GM18507 (cell line): ENCODE measurements at regions not wholly inside any gene's neighbourhood (a gene's known extent, or its start where the extent isn't known, plus 50 kb on each side); places are given as distances from the start of the nearest gene placed in this dataset.
"Not testable (repeated sequence)": the region's sequence is repeated elsewhere in the genome, so short reads cannot be mapped to it uniquely, and the experiment has no call there.

Source experiments
- DNase-seq: peaks from one replicate; pipeline ENCODE4 v3.0.0; 2011; ENCODE audit warnings: low read depth; ENCODE audit not compliant: insufficient read length; ENCODE audit errors: extremely low spot score
- FAIRE-seq: peaks from 2 replicates; lab custom pipeline; 2011; peaks lifted over from hg19 to GRCh38; lab: Jason Lieb, UNC

DNA sequence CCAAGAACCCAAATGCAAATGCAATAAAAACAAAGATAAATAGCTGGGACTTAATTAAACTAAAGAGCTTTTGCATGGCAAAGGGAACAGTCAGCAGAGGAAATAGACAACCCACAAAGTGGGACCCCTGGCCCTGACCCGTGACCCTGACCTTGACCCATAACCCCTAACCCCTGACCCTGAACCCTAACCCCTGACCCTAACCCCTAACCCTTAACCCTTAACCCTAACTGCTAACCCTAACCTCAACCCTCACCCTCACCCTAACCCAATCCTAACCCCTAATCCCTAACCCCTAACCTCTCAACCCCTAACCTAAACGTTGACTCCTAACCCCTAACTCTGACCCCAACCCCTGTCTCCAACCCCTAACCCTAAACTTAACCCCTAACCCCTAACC lies 284.9 kb downstream of the CCDC74A start:
- DNase-seq, FAIRE-seq: not testable (repeated sequence)

DNA sequence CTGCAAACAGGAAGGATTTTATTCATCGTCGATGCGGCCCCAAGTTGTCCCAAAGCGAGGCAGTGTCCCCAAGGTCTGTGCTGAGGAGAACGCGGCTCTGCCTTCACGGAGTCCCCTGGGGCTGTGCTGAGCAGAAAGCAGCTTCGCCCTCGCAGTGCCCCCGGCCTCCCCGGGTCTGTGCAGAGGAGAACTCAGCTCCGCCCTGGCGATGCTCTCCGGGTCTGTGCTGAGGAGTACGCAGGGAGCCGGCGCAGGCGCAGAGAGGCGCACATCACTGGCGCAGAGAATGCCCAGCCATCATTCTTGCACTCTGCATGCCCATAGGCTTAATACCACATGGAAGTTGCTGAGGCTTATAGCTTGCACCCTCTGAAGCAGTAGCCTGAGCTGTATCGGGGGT lies 285.7 kb downstream of the CCDC74A start:
- DNase-seq, FAIRE-seq: not testable (repeated sequence)

DNA sequence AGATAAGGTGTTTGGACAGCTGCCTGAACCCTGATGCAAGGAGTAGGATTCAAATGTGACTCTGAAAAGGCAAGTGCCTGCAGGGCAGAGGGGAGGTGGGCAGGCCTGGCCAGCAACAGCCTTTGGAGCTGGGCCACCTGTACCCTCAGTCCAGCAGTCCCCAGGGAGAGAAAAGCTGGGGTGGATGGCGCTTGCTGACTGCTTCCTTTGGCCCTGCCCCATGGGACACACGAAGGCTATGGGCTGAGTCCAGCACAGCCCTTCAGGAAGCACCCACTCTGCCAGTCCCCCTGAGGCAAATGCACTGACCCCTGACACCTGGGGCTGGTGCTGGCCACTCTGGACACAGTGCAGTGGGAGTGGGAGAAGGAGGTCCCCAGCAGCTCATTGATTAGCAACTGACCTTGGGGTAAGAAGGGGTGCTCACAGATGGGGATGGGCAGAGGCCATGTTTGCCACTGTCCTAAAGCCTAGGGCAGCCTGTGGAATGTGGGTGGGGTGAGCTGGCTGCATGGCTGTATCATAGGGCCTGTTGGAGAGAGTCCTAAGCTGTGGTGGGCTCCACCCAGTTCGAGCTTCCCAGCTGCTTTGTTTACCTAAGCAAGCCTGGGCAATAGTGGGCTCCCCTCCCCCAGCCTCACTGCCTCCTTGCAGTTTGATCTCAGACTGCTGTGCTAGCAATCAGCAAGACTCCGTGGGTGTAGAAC lies 290.7 kb downstream of the CCDC74A start:
- DNase-seq, FAIRE-seq: not testable (repeated sequence)

DNA sequence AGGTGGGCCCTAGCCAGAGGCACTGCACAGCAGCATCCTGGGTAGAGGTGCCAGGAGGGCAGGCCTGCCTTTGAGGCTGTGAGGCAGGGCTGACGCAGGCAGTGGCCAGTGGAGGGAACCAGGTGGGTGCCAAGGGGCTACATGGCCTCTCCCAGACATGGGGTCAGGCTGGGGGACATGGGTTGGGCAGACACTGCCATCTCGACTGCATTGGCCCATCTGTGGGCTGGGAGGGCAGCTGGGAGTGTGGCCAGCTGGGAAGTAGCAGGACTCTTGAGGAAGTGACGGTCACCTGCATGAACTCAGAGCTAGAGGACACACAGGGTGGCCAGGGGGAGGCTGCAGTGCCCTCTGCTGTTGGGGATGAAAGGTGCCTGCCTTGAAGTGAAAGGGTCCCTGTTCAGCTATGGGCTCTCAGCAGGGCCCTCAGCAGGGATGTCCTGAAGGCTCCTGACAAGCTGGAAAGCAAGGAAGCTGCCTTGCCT lies 294.6 kb downstream of the CCDC74A start:
- not testable (repeated sequence) for FAIRE-seq, DNase-seq

DNA sequence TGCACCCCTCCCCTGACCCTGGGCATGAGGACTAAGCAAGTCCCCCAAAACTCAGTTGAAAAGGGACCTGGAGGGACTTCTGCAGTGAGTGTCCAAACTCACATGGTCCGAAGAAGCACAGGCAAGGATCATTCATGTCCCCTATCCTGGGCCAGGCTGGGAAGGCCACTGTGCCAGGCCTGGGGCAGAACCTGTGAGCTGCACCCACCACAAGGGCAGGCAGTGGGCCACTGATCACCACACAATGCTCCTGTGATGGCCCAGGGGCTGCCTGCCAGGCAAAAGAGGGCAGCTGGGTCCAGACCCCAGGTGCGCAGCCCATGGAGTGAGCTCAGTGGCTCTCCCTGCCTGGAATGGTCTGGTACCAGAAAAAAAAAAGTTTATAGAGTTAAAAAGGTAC lies 295.4 kb downstream of the CCDC74A start:
- FAIRE-seq, DNase-seq: not testable (repeated sequence)

DNA sequence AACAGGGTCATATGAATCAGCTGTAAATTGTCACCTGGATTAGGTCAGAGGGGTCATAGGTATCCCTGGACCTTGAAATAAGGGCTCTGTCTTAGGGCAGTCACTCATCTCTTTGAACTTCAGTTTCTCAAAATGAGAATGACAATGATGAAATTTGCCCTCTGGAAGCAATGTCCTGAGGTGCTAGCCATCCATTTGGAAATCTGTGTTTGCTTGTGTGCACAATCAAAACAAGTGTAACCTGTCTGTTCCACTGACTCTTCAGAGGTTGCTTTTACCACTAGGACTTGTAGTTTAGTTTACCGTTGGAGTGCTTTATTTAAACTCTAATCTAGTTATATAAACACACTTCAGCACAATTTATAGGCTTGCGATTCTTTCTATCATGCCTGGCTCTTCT lies 297.3 kb downstream of the CCDC74A start:
- FAIRE-seq, DNase-seq: not testable (repeated sequence)

DNA sequence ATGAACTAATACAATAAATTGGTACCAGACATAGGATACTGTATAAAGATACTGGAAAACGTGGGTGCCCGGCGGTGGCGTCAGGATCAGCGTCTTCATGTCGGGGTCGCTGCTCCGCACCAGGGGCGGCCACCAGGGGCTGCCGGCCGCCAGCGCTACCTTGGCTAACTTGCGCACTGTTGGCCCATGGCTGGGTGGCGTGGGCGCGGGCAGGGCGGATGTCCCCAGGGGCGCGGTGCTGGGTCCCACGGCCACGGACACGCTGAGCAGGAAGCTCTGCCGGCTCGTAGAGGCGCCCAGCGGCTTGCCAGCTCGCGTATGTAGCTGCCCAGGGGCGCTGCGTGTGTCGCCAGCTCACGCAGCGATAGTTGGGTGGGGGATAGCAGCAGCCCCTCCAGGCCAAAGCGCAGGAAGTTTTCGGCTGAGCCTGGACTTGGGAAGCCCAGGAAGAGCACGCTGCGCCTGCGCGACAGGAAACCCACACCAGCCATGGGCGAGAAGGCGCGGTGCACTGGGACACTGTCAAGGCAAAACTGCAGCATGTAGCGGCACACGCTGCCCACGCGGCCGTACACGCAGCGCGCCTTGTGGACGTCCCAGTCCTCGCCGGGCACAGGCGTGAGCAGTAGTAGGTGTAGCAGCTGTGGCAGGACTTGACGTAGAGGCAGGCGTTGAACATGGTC lies 299.9 kb downstream of the CCDC74A start:
- FAIRE-seq (no peak), DNase-seq (no peak)

DNA sequence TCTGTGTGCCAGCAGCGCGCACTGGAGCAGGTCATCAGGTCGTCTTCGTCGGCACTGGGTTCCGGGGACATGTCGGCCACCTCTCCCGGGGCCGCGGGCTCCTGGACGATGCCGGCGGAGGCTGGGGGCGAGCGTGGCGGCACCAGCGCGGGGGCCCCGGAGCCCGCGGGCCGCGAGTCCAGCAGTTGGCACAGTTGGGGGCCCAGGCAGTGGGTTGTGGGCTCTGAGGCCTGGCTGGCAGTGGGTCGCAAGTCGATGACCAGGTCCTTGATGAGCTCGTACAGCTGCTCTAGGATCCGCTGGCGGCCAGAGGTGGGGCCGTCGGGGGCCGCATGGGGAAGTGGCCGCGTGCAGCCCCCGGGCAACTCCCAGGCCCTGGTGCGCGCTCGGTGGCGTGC lies 300.5 kb downstream of the CCDC74A start:
- DNase-seq, result no peak
- no peak for FAIRE-seq

DNA sequence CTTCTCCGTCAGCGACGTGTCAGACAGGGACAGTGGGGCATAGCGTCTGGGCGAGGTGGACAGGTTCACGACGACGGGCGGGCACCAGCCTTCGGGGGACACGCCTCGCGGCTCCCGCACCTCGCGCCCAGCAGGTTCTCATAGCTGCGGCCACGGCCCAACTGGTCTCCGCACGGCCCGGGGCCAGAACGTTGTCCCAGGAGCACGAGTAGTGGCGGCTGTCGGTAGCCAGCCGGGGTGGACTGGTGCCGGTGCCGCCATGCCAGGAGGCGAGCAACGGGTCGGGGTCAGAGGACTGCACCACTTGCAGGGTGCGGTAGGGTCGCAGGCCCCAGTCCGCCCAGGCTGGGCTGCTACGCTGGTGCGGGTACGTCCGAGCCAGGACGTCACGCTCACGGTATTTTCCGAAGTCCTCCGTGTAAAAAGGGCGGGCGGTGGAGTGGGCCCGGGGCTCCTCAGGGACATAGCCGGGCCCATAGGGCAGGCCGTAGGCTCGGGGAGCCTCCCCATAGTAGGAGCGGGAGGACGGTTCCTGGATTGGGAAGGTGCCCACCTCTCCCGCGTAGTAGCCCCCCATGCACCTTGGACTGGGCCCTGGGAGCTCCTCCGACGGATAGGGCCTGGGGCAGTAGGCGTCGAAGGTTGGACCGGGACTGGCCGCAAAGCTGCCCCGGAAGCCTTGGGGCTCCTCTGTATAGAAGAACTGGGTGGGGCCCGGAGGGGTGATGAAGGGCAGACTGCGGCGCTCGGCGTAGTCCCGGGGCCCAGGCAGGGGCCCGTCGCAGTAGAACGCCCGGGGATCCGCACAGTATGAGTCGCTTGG lies 301.2 kb downstream of the CCDC74A start:
- FAIRE-seq, DNase-seq: not testable (repeated sequence)

DNA sequence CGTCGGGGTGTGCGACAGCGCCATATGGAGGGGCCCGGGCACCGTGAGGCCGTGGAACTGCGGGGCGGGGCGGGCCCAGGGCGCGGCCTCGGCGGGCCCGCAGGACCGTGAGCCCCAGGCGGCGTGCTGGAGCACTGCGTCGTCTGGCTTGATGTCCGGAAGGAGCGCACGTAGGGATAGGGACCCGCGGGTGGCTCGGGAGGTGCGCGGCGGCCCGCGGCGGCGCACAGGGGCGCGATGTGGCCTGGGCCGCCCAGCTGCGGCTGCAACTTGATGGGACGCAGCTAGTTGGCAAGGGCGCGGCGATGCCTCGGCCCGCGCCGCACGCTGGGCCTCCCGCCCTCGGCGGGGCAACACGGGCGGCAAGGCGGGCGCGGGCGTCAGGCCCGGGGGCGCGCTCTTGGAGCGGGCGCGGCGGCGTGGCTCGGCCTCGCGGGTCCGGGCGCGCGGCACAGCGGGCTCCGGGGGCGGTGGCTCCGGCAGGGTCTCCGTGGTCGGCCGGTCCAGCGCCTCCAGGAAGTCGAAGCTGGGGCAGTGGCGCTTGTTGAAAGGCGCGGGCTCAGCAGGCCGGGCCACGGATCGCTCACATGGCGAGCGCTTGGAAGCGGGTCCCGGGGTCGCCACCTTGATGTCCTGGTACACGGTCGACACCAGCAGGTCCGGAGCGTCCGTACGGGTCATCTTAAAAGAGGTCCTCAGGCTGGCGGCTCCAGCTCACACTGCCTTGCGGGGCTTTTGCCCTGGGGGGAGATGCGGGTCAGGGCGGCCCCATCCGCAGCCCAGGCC lies 302.0 kb downstream of the CCDC74A start:
- FAIRE-seq, DNase-seq: not testable (repeated sequence)

DNA sequence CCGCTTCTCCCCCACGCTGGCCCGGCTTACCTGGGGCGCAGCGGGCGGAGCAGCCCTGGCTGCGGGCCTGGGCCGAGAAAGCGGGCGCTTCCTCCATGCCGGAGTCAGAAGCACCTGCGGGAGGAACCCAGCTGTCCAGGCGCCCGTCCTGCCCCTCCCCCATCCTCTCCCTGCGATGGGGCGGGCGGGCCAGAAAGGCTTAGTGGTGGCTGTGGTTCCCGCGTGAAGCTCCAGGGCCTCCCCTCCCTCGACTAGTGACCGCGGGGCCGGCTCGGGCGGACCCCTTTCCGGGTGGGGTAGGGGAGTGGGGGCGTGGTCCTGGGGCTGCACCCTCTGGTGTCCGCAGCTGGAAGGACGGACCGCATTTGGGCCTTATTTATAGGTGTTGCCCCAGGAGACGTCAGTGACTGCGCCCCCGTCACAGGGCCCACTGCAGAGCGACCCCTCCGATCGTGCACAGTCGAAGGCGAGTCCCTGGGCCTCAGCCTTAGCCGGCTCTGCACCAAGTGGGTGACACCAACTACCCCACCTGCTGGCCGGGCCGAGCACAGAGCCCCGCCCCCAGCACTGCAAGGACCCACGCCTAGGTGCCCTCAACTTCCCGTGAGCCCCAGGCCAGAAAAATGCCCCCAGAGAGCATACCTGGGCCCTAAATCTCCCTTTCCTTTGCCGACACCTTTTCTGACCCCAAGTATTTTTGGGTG lies 302.7 kb downstream of the CCDC74A start:
- FAIRE-seq, DNase-seq: not testable (repeated sequence)

DNA sequence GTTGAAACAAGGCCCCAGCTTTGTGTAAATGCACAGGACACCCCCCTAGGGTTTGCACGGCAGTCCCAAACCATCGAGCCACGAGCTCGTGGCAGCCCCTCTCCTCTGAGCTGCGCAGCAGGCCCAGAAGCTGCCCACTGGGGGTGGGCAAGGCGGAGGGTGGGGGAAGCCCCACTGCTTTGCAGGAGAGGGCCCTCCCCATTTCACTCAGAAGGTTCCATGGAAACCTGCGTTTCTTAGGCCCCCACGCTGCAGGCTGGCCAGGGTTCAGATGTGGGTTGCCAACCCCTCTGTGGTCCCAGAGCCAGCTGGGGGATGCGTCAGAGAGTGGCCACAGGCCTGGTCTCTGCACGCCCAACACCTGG lies 303.2 kb downstream of the CCDC74A start:
- not testable (repeated sequence) for FAIRE-seq, DNase-seq

DNA sequence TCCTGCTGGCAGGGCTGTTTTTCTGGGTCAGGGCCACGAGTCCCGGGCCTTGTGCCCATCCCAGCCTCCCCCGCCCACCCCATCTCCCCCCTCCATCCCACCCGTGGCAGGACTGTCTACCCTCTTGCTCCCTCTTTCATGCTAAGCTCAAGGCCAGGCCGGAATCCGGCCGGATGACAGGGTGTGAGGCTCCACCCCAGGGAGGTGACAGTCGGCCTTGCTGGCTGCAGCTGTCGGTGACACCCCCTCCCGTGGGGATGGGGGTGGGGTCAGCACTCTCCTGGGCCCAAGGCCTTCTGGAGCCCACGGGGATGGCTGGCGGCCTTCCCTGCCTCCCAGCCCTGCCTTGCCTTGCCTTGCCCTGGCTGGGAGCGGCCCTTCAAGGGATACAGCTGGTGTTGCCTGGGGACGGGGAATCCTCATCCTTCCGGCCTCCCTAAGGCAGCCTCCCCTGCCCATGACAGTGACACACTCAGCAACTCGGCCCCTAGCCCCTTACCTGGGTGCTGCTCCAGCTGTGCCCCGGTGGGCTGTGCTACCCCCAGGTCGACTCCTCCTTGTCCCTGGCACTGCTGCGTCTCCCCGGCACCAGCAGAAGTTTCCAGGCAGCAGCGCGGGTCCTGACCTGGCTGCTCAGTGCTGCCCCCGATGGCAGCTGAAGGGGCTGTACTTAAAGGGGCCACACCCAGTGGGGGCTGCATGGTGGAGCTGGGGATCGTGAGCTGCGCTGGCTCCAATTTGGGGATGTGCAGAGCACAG lies 303.9 kb downstream of the CCDC74A start:
- FAIRE-seq, DNase-seq: not testable (repeated sequence)

DNA sequence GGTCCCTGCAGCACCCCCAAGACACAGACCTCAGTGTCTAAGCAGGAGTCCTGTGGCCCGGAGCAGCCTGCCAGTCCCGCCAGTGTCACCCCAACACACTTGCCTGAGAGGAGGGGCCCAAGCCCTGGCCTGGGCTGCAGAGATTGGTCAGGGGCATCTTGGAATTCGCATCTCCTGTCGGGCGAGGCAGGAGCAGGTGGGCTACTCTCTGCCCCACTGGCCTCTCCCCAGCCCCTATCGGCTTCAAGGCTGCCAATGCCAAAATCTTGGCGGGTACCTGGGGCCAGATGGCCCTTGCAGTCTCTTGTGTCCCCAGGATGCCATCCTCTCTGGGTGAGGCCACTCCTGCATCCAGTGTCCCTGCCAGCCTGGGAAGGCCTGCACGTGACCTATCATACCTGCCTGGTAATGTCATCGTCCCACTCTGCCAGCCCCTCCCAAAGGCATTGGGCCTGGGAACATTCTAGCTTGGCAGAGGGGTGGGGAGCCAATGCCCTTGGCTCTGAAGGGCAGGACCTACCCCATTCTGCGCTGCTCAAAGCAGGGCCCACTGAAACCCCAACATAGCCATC lies 304.6 kb downstream of the CCDC74A start:
- FAIRE-seq, DNase-seq: not testable (repeated sequence)

DNA sequence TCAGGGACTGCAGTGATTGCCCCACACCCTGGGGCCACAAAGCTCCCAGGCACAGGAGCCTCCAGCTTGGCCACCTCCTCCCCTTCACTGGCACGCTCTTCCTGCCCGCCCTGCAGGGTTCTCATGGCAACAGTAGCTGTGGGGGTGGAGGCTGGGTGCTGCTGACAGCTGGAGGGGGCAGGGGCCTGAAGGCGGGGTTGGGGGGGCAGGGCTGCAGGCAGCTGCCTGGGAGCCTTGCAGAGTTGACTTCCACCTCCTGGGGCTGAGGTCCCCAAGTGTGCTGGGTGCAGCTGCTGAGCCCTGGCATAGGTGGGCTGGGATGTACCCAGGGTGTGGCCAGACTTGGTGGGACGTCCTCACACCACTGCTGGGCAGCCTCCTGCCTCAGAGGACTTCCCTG lies 305.2 kb downstream of the CCDC74A start:
- not testable (repeated sequence) for DNase-seq, FAIRE-seq

DNA sequence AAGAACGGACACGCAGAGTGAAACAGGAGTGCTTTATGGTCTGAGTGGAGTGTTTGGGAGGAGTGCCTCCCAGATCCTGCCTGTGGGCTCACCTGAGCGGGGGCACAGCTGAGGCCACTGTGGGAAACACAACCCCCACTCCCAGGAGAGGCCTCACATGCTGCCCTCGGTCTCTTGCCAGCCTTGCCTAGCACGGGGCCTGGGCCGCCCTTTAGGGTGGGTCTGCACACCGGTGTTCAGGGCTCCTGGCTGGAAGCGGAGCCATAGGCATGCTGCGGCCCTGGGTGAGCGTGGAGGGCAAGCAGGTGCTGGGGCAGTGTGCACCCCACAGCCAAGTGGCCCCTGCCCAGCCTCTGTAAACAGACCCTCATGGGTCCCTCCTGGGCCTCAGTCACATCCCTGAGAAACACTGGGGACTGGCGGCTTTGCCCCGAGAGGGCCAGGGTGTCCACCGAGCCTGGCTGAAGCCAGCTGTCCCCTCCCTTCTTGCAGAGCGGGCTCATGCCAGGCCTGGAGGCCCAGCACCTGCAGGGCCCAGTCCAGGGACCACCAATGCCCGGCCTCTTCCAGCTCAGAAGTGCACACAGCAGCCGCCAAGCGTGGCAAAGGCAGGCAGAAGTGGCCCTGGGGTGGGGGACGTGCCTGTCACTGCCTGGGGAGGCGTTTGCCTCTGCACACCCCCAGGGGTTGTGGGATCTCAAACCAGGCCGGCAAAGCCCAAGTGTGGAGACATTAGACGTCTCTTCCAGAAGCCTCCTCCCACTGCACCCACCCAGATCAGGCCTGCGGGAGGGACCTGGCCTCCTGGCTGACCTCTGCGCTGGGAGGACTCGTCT lies 305.9 kb downstream of the CCDC74A start:
- not testable (repeated sequence) for DNase-seq, FAIRE-seq
